GM12878 (cell line): ENCODE measurements at regions not wholly inside any gene's neighbourhood (a gene's known extent, or its start where the extent isn't known, plus 50 kb on each side); places are given as distances from the start of the nearest gene placed in this dataset.

Source experiments
- ATAC-seq: fragments of 200-7000 bp; cut with Tn5 transposase; 3 replicates; pipeline ENCODE4 v1.9.1; 2020; ENCODE audit warnings: mild to moderate bottlenecking, moderate library complexity
- BruUV-seq: library from RNA; stranded (reverse); fragments of 400-500 nt; replicated peaks from 2 replicates; lab custom pipeline; 2021; lab: Mats Ljungman, UMichigan
- CTCF ChIA-PET: fragments of 300-600 bp; sonication (Branson Sonifier 250); formaldehyde crosslinking; extraction: SDS; loops from one replicate; lab custom pipeline; 2021; ENCODE audit warnings: inconsistent platforms; lab: Yijun Ruan, JAX
- POLR2A ChIA-PET: fragments of 350-600 bp; formaldehyde crosslinking; extraction: SDS; loops from one replicate; lab custom pipeline; 2021; ENCODE audit warnings: inconsistent platforms; lab: Charles Lee
- RAD21 ChIA-PET: fragments of 300-600 bp; sonication (Branson Sonifier 250); formaldehyde crosslinking; loops from one replicate; lab custom pipeline; 2023; ENCODE audit warnings: antibody characterized with exemption; ENCODE audit not compliant: unreplicated experiment; lab: Charles Lee
- SMC1A ChIA-PET: fragments of 300-600 bp; sonication (Branson Sonifier 250); formaldehyde crosslinking; loops from one replicate; lab custom pipeline; 2023; ENCODE audit not compliant: unreplicated experiment, uncharacterized antibody; lab: Charles Lee
- DNase-seq: peaks from one replicate; pipeline ENCODE4 v3.0.0-alpha.2; 2011; ENCODE audit warnings: low read depth, low spot score
- FAIRE-seq: peaks from 3 replicates; lab custom pipeline; 2011; peaks lifted over from hg19 to GRCh38; lab: Jason Lieb, UNC
- H2AFZ ChIP-seq: 2 replicates; pipeline ENCODE4 v1.6.0; 2011; ENCODE audit warnings: low read depth, low read length, control low read depth; ENCODE audit not compliant: control insufficient read depth
- H3K27ac ChIP-seq: 2 replicates; pipeline ENCODE4 v1.5.1; 2011; ENCODE audit warnings: control low read depth; ENCODE audit not compliant: control insufficient read depth, insufficient read depth
- H3K27me3 ChIP-seq, 2 experiments: replicated peaks in 1 of 2; 2 replicates each; pipeline versions ENCODE4 v1.6.0 to v1.6.1; 2011; ENCODE audit warnings: low read length in 1 of 2; ENCODE audit not compliant: control insufficient read depth in 2 of 2, insufficient read depth in 2 of 2
- H3K36me3 ChIP-seq, 2 experiments: 2 replicates each; pipeline ENCODE4 v1.5.1; 2011; ENCODE audit warnings: low read length in 1 of 2; ENCODE audit not compliant: control insufficient read depth in 2 of 2, insufficient read depth in 2 of 2
- H3K4me1 ChIP-seq: 2 replicates; pipeline ENCODE4 v1.6.1; 2011; ENCODE audit warnings: mild to moderate bottlenecking, low read length, moderate library complexity, mixed read lengths; ENCODE audit not compliant: control insufficient read depth, insufficient read depth
- H3K4me2 ChIP-seq: 2 replicates; pipeline ENCODE4 v1.6.0; 2011; ENCODE audit warnings: control low read depth; ENCODE audit not compliant: control insufficient read depth, insufficient read depth
- H3K4me3 ChIP-seq: fragments of 200-600 bp; sonication (generic); 2 replicates; pipeline ENCODE4 v1.5.1; 2016
- H3K79me2 ChIP-seq: 2 replicates; pipeline ENCODE4 v1.6.0; 2011; ENCODE audit warnings: low read length; ENCODE audit not compliant: control insufficient read depth, insufficient read depth
- H3K9ac ChIP-seq: 2 replicates; pipeline ENCODE4 v1.8.0; 2011; ENCODE audit warnings: low read length, control low read depth, mixed read lengths; ENCODE audit not compliant: control insufficient read depth, insufficient read depth
- H3K9me3 ChIP-seq: replicated peaks from 3 replicates; pipeline ENCODE4 v1.5.1; 2011; ENCODE audit warnings: mild to moderate bottlenecking, low read length; ENCODE audit not compliant: control insufficient read depth, insufficient read depth
- H4K20me1 ChIP-seq: 2 replicates; pipeline ENCODE4 v1.6.0; 2011; ENCODE audit not compliant: control insufficient read depth, insufficient read depth
- ATF7 ChIP-seq: fragments of 450-650 bp; IDR thresholded peaks from 2 replicates; pipeline ENCODE4 v1.6.1; 2016; ENCODE audit warnings: low read depth, mild to moderate bottlenecking
- BACH1 ChIP-seq: fragments of 450-650 bp; IDR thresholded peaks from 2 replicates; pipeline ENCODE4 v1.6.1; 2017; ENCODE audit warnings: mild to moderate bottlenecking, borderline replicate concordance
- CBX3 ChIP-seq: fragments of 200-600 bp; sonication (generic); IDR thresholded peaks from 2 replicates; pipeline ENCODE4 v1.6.1; 2016; ENCODE audit warnings: low read depth, borderline replicate concordance
- EZH2 ChIP-seq: IDR thresholded peaks from 2 replicates; pipeline ENCODE4 v1.6.1; 2012; ENCODE audit warnings: low read depth, mild to moderate bottlenecking, control low read depth, inconsistent platforms, low read length, borderline replicate concordance; ENCODE audit not compliant: control insufficient read depth
- HDAC6 ChIP-seq: fragments of 200-600 bp; sonication (generic); IDR thresholded peaks from one replicate; pipeline ENCODE4 v1.8.0; 2017; ENCODE audit warnings: antibody characterized with exemption; ENCODE audit not compliant: unreplicated experiment
- JUNB ChIP-seq: IDR thresholded peaks from 2 replicates; pipeline ENCODE4 v1.6.1; 2016; ENCODE audit warnings: antibody characterized with exemption, mild to moderate bottlenecking
- LARP7 ChIP-seq: fragments of 450-650 bp; IDR thresholded peaks from 2 replicates; pipeline ENCODE4 v1.6.1; 2017; ENCODE audit warnings: mild to moderate bottlenecking
- NR2C1 ChIP-seq: fragments of 450-650 bp; IDR thresholded peaks from 2 replicates; pipeline ENCODE4 v1.6.1; 2017; ENCODE audit warnings: antibody characterized with exemption, mild to moderate bottlenecking, moderate library complexity
- POLR2AphosphoS5 ChIP-seq: IDR thresholded peaks from 2 replicates; pipeline ENCODE4 v1.6.1; 2011; ENCODE audit warnings: mild to moderate bottlenecking, low read length, inconsistent platforms
- RBBP5 ChIP-seq: fragments of 200-600 bp; sonication (generic); conservative IDR thresholded peaks from 2 replicates; pipeline ENCODE4 v1.6.1; 2016
- SMAD1 ChIP-seq: fragments of 450-650 bp; IDR thresholded peaks from 2 replicates; pipeline ENCODE4 v1.6.1; 2018; ENCODE audit warnings: mild to moderate bottlenecking, low read depth; ENCODE audit not compliant: partially characterized antibody
- STAT1 ChIP-seq: fragments of 450-650 bp; conservative IDR thresholded peaks from 2 replicates; pipeline ENCODE4 v1.6.1; 2014; ENCODE audit warnings: antibody characterized with exemption, mild to moderate bottlenecking
- TAF1 ChIP-seq: IDR thresholded peaks from 2 replicates; pipeline ENCODE4 v1.6.1; 2011; ENCODE audit warnings: mild to moderate bottlenecking, low read depth, low read length, borderline replicate concordance
- ZZZ3 ChIP-seq: IDR thresholded peaks from 2 replicates; pipeline ENCODE4 v1.6.1; 2011; ENCODE audit warnings: low read depth; ENCODE audit not compliant: control insufficient read depth, insufficient read length
- WGBS: methylation state at CpG from one replicate; pipeline ENCODE4 v1.1.6; 2016; ENCODE audit warnings: low lambda C conversion rate; ENCODE audit not compliant: insufficient replicate concordance, insufficient coverage; ENCODE audit errors: missing lambda C conversion rate; 5-methylcytosine and 5-hydroxymethylcytosine counted together
- in situ Hi-C: fragments of 300-500 bp; cut with MboI; formaldehyde crosslinking; loops from 9 replicates; pipeline ENCODE4 v1.14.3; 2018; ENCODE audit warnings: mixed read lengths
- intact Hi-C: fragments of 100-400 bp; cut with micrococcal nuclease; formaldehyde crosslinking; loops from one replicate; pipeline ENCODE4 v1.14.2; 2022; ENCODE audit not compliant: unreplicated experiment
- TF ChIP-seq, protein P1 (sequence below): IDR thresholded peaks from 2 replicates; pipeline ENCODE4 v1.6.1; 2011; ENCODE audit warnings: mild to moderate bottlenecking, low read depth, low read length, moderate library complexity; ENCODE audit not compliant: insufficient replicate concordance
- TF ChIP-seq, protein P2 (sequence below): IDR thresholded peaks from 2 replicates; pipeline ENCODE4 v1.6.1; 2012; ENCODE audit warnings: low read length, inconsistent platforms

DNA sequence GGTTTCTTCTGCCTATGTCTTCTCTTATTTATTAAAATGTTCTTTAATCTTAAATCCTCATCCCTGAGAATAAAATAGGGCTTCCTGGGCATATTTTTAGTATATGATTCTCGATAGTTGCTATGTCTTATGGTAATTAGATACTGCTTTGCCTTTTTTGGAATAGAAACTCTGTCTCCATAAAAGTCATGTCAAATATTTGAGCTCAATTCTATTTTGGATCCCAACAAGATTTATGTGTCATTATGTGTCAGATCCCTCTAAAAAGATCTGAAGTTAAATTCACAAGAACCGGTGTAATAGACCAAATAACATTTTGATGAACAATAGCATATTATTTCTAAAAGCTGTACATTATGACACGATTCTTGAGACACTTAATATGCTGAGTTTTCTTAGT, 312.5 kb upstream of the PDE3A start:
- intact Hi-C loops = no loop called here
- WGBS = 31% methylated on average over 3 of the region's 3 CpGs
- Histone ChIP-seq H3K4me2 (no peak overlapping the region), H3K9me3 (no peaks in the 10 kb centered on the region), H3K9ac (no peak overlapping the region), H3K4me3 (no peak overlapping the region), H2AFZ (no peak overlapping the region), H3K27ac (no peak overlapping the region), H3K79me2 (no peaks in the 10 kb centered on the region), H3K27me3 (no peaks in the 10 kb centered on the region), H3K36me3 (no peaks in the 10 kb centered on the region), H4K20me1 (no peaks in the 10 kb centered on the region), H3K4me1 (no peaks in the 10 kb centered on the region)
- POLR2A ChIA-PET = no interaction called here
- TF ChIP-seq LARP7 (no peak), BACH1 (no peak), ATF7 (no peak), RBBP5 (no peak), EZH2 (no peak), HDAC6 (no peak)
- TF ChIP-seq, protein P1, sequence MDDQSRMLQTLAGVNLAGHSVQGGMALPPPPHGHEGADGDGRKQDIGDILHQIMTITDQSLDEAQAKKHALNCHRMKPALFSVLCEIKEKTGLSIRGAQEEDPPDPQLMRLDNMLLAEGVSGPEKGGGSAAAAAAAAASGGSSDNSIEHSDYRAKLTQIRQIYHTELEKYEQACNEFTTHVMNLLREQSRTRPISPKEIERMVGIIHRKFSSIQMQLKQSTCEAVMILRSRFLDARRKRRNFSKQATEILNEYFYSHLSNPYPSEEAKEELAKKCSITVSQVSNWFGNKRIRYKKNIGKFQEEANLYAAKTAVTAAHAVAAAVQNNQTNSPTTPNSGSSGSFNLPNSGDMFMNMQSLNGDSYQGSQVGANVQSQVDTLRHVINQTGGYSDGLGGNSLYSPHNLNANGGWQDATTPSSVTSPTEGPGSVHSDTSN = no peak
- no TSS peak for BruUV-seq
- DNase-seq (no peak), FAIRE-seq (no peak), ATAC-seq (no peak)
- SMC1A ChIA-PET = interaction anchor here (0.8 kb wide), 1 partner anchor 14 kb away, joined by 3 read pairs; no protein-coding TSS in a partner anchor
- in situ Hi-C loops = no loop called here
- CTCF ChIA-PET = interaction anchor here (1.0 kb wide), 1 partner anchor 13 kb away, joined by 4 read pairs; no protein-coding TSS in a partner anchor
- RAD21 ChIA-PET = no interaction called here

DNA sequence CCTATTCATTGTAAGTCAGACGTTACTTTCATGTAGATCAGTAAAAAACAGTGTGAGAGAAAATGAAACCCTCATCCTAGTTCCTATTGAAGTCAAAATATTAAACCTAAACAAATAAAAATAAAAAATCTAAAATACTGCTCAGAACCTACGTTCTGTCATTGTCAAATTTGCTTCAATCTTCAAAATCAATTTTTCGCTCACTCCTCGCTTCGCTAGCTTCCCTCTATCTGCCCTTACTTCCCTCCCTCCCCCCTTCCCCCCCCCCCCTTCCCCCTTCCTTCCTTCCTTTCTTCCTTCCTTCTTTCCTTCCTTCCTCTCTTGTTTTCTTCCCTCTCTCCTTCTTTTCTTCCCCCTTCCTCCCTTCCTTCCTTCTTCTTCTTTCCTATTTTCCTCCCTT, 310.9 kb upstream of the PDE3A start:
- Histone ChIP-seq H3K27ac (no peak overlapping the region), H4K20me1 (no peaks in the 10 kb centered on the region), H3K4me2 (no peak overlapping the region), H3K4me3 (no peak overlapping the region), H2AFZ (no peak overlapping the region), H3K4me1 (no peaks in the 10 kb centered on the region), H3K9me3 (no peaks in the 10 kb centered on the region), H3K79me2 (no peaks in the 10 kb centered on the region), H3K9ac (no peak overlapping the region), H3K27me3 (no peaks in the 10 kb centered on the region), H3K36me3 (no peaks in the 10 kb centered on the region)
- in situ Hi-C loops (no loop called here), intact Hi-C loops (no loop called here)
- CTCF ChIA-PET = interaction anchor here (2.1 kb wide), 1 partner anchor 300 kb away, joined by 5 read pairs; no protein-coding TSS in a partner anchor
- 10% methylated on average over 5 of the region's 5 CpGs for WGBS
- TF ChIP-seq CBX3 (no peak), SMAD1 (no peak), NR2C1 (no peak), RBBP5 (no peak), JUNB (no peak), STAT1 (no peak), POLR2AphosphoS5 (no peak), TAF1 (no peak), ZZZ3 (no peak)
- TF ChIP-seq, protein P2, sequence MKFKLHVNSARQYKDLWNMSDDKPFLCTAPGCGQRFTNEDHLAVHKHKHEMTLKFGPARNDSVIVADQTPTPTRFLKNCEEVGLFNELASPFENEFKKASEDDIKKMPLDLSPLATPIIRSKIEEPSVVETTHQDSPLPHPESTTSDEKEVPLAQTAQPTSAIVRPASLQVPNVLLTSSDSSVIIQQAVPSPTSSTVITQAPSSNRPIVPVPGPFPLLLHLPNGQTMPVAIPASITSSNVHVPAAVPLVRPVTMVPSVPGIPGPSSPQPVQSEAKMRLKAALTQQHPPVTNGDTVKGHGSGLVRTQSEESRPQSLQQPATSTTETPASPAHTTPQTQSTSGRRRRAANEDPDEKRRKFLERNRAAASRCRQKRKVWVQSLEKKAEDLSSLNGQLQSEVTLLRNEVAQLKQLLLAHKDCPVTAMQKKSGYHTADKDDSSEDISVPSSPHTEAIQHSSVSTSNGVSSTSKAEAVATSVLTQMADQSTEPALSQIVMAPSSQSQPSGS = no peak
- TF ChIP-seq, protein P1 = no peak
- RAD21 ChIA-PET = no interaction called here
- no peak for DNase-seq
- SMC1A ChIA-PET = interaction anchor here (1.6 kb wide), 1 partner anchor 395 kb away, joined by 3 read pairs; no protein-coding TSS in a partner anchor
- POLR2A ChIA-PET = no interaction called here
- BruUV-seq = no TSS peak
- no peak for ATAC-seq
- no peak for FAIRE-seq
